ENCODE measurements at regions not wholly inside any gene's neighbourhood (a gene's known extent, or its start where the extent isn't known, plus 50 kb on each side); places are given as distances from the start of the nearest gene placed in this dataset.
"Not testable (repeated sequence)": the region's sequence is repeated elsewhere in the genome, so short reads cannot be mapped to it uniquely, and the experiment has no call there.

DNA sequence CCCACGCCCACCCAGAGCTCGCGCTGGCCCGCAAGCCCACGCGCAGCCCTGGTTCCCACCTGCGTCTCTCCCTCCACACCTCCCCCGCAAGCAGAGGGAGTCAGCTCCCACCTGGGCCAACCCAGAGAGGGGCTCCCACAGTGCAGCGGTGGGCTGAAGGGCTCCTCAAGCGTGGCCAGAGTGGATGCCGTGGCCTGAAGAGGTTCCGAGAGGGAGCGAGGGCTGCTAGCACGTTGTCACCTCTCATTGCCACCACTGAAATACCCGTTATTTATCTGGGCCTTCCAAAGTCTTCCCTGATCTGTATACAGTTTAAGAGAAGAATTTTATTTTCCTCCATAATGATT lies 88.3 kb upstream of the MYLIP start:
- DNase-seq (ENCODE audit: low read depth in 2 of 2): no peak

GRCh38 chr6:16039892-16040627 lies 88.8 kb upstream of the MYLIP start:
- DNase-seq (ENCODE audit: low read depth in 2 of 2): not testable (repeated sequence)

DNA sequence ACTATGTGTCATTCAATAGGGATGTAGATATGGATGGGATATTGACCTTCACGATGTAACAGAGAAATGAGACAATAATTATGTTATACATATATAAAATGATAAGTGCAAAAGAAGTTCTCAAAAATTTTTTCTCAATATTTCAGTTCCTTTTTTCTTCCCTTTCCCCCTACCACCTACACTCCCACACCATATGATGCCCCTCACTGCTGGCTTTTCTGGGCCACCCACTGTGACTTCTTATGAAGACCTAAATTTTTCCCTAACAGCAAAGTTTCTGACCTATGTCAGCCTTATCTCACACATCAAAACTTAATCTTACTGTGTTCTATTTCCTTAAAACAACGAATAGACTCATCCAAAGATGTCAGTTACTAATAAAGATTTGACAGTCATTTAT lies 89.9 kb upstream of the MYLIP start:
- DNase-seq (ENCODE audit: low read depth in 2 of 2): no peak

DNA sequence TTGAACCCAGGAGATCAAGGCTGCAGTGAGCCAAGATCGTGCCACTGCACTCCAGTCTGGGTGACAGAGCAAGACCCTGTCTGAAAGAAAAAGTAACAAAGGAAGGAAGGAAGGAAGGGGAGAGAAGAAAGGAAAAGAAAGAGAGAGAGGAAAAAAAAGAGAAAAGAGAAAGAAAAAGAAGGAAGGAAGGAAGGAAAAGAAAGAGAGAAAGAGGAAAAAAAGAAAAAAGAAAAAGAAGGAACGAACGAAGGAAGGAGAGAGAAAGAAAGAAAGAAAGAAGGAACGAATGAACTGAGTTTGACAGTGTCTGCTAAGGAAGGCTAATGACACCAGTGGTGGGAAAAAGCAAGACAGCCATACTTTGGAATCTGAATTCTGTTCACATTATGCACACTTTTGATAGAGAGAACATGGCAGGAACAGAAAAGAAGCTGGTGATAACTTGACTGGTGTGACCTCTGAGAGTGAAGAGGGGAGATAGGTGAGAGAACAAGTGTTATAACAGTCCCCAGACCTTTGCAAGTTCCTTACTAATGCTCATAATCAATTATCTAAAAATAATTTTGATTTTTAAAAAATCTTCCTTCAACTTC lies 93.3 kb upstream of the MYLIP start:
- DNase-seq (ENCODE audit: low read depth in 2 of 2): no peak

DNA sequence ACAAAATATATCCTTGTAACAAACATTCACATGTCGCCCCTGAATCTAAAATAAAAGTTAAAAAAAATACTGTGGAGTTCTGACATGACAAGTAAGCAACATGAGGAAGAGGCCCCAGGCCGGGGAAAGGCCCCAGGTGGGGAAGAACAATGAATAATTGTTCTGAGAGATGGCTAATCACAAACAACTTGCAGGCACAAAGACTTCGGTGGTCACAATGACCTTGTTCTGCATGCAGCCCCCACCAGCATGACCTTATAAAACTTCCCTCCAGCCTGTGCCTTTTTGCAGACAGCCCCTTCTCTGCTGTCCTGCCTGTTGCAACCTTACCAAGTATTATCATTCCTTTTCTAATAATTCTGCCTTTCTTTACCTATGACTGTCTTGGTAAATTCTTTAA lies 95.7 kb upstream of the MYLIP start:
- no peak for DNase-seq (ENCODE audit: low read depth in 2 of 2)

- no peak for DNase-seq (ENCODE audit: low read depth in 2 of 2)
Measured at GRCh38 chr6:16031278-16031981, 97.5 kb upstream of the MYLIP start.

DNA sequence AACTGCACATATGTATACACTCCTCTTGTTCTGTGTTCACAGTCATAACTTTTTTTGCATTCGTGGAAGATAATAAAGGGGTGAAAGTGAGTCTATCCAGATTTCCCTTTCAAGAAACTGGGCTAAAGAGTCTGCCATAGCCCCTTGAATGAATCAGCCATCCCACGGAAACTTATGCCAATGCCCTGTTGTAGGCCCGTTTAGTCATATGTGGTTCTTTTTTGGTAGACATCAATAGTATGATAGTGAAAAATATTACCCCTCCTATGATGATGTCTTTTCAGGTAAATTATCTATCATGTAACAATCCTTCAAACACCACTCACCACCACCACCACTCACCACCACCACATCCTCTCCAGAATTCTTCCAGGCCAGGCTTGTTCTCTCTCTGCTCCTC lies 99.9 kb upstream of the MYLIP start:
- no peak for DNase-seq (ENCODE audit: low read depth in 2 of 2)

DNA sequence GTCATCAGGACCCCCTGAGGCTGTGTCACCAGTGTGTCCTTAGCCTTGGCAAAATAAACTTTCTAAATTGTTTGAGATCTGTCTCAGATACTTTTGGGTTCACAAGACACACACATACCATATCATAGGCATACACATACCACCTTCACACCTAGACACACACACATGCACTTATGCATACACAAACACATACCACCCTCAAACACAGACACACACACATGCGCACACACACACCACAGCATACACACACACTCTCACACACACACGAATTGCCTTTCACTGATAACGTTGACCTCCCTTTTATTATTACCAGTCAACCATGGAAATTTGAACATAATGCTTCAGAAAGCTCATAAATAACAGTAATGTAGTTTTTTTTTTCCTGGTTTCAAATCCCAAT lies 108.6 kb upstream of the MYLIP start:
- DNase-seq (ENCODE audit: low read depth in 2 of 2): no peak

GRCh38 chr6:16019462-16019861 lies 109.4 kb upstream of the MYLIP start:
- DNase-seq (ENCODE audit: low read depth in 2 of 2): no peak

DNA sequence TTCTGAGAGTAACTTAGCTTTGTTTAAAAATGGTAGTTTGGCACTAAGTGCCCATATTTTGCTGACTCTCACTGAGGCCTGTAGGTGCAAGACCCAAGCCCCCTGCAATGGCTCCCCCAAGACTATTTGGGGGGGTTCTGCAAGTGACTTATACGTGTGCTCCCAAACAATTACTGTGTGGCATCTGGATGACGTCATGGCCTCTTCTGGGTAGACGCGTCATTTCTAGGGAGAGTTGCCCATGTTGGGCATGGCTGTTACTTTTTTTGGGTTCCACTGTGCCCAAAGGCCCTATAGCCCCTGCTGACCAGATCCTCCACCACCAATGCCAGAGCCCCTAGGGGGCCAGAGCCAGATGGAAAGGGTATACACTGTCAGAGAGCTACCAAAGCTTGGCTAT lies 110.3 kb upstream of the MYLIP start:
- no peak for DNase-seq (ENCODE audit: low read depth in 2 of 2)

- DNase-seq (ENCODE audit: low read depth in 2 of 2): not testable (repeated sequence)
Measured at GRCh38 chr6:16014325-16014724, 114.6 kb upstream of the MYLIP start.

GRCh38 chr6:16007146-16007545 lies 121.7 kb upstream of the MYLIP start:
- DNase-seq (ENCODE audit: low read depth in 2 of 2): no peak

- no peak for DNase-seq (ENCODE audit: low read depth in 2 of 2)
Measured at GRCh38 chr6:16006681-16007080, 122.2 kb upstream of the MYLIP start.

GRCh38 chr6:16004934-16005679 lies 123.8 kb upstream of the MYLIP start:
- no peak for DNase-seq (ENCODE audit: low read depth in 2 of 2)

- no peak for DNase-seq (ENCODE audit: low read depth in 2 of 2)
Measured at GRCh38 chr6:16003197-16003491, 125.7 kb upstream of the MYLIP start.

DNA sequence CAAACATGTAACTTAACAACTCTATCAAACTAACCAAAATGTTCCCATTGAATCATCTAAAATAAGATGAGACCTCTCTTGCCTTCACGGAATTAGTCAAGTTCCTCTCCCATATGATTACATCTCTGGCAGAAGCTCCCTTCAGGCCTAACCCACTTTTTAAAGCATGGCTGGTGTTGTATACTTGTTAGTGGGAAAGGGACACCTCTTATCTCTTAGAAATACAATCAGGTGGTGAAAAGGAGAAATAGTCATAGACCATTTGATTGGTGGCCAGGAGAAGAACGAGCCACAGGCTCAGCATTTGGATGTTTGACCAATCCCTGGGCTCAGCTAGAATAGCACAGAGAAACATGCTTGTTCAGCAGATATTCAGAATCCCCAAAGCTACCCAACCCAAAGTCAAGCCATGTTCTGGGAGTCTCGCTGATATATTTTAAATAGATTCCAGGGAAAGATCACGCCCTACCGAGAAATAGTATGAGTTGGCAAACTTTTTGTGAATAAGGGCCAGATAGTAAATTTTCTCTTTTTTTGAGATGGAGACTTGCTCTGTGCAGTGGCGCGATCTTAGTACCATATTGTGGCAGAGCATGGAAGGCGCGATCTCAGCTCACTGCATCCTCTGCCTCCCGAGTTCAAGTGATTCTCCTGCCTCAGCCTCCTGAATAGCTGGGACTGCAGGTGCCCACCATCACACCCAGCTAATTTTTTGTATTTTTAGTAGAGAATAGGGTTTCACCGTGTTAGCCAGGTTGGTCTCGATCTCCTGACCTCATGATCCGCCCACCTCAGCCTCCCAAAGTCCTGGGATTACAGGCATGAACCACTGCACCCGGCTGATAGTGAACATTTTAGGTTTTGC lies 126.3 kb upstream of the MYLIP start:
- DNase-seq (ENCODE audit: low read depth in 2 of 2): no peak

- DNase-seq (ENCODE audit: low read depth in 2 of 2): no peak
Measured at GRCh38 chr6:16001158-16001557, 127.7 kb upstream of the MYLIP start.

DNA sequence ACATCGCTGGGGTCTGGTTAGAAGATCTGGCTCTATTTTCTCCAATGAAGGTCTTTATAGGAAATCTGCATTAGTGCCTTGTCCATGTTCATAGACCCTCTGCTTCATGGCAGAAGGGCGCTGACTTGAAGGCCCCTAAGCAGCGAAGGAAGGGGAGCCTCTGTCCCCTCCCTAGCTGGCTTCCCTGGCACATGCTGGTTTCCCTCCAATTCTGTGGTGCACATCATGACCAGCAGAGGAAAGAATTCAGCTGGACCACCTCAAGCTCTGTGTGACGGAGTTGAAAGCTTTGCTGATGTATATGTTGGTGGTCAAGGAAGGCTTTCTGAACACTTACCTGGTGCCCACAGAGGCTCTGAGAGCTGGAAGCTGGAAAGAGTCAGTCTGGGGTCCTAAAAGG lies 129.7 kb upstream of the MYLIP start:
- no peak for DNase-seq (ENCODE audit: low read depth in 2 of 2)

DNA sequence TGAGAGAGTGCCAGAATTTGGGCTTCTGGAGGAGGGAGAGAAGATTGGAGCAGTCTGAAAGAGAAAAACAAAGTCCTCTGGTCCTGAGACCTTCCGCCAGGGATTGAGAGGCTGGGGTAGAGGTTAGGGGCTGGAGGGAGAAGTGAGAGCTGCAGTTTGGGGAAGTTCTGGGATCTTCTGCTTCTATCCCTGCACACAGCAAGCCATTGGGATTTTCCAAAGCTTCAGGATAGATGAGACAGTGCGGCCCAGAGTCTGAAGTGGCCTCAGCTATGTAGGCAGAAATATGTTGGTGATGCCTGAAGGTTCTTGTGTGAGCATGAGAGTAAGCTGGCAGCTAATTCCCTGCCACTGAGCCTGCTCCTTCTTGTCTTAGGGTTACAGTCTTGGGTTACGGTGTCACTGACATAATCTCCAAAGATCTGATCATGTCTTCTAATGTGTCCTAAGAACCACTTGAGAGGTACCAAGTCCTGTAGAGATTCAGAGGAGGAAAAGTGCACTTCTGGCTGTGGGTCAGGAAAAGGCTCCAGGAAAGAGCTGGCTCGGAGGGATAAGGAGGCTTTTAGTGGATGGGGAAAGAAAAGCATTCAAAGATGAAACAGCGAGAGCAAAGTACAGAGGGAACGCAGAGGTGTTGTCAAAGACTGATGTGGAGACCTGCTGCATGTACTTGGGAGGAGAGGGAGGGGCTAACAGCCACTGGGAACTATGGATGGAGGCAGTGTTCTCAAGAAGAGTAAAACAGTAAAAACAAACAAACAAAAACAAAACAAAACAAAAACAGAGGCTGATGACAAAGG lies 131.1 kb upstream of the MYLIP start:
- DNase-seq (ENCODE audit: low read depth in 2 of 2): no peak

DNA sequence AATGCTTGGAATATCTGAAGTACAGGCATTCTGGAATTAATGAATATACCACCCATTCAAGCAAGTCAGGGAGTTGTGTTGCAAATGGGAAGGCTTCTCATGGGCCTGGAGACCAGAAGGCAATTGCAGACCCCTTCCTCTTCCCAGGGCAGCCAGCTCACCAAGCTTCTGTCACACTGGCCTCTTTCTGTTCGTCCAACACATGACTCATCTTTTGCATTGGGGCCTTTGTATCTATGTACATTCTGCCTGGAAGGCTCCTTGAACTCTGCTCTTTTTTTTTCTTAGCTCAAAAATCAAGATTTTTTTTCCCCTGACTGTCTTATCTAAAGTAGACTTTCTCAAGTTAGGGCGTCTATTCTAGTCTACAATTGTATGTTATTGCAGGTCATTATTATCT lies 132.9 kb upstream of the MYLIP start:
- DNase-seq (ENCODE audit: low read depth in 2 of 2): no peak

GRCh38 chr6:15995493-15995892 lies 133.4 kb upstream of the MYLIP start:
- DNase-seq (ENCODE audit: low read depth in 2 of 2): no peak

Measured in fibroblast of skin of left quadriceps (primary cell).